ENCODE measurements at regions not wholly inside any gene's neighbourhood (a gene's known extent, or its start where the extent isn't known, plus 50 kb on each side); places are given as distances from the start of the nearest gene placed in this dataset.

GRCh38 chr17:19470530-19471261 lies 59.7 kb downstream of the RNF112 start:
- no peak for TF ChIP-seq POLR2A (IDR thresholded peaks at IDR 0.05)
- TF ChIP-seq CTCF (IDR thresholded peaks at IDR 0.05) = no peak

Data from lower leg skin (tissue), 3 donors.